ENCODE measurements at regions not wholly inside any gene's neighbourhood (a gene's known extent, or its start where the extent isn't known, plus 50 kb on each side); places are given as distances from the start of the nearest gene placed in this dataset.

DNA sequence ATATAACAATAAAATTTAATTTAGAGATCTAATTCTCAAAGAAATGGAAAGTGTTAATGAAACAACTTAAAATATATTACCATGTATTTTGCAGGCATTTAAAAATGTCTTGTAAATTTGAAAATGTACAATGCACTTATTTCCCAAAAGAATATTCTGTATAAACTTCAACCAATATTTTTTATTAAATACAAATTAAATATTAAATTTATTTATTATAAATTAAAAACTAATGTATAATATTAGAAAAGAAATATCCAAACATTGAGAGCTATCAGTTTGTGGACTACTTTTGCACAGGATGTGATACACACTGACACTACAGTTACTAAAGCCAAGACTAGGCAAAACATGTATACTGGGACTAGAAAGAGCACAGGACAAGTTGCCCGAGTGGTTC, 707.0 kb upstream of the NRSN1 start:
- DNase-seq: no peak
- no peak overlapping the region for H3K4me3 Mint-ChIP-seq
- H3K27ac Mint-ChIP-seq: no peak overlapping the region
- no peaks in the 10 kb centered on the region for H3K4me1 Mint-ChIP-seq
- peaks cover 0 to 24% (median 7%) of the 10 kb centered on the region in 6 donors for H3K9me3 Mint-ChIP-seq
- H3K27me3 Mint-ChIP-seq (ENCODE audit: low read depth in 3 of 3): no peaks in the 10 kb centered on the region
- H3K36me3 Mint-ChIP-seq: no peaks in the 10 kb centered on the region

DNA sequence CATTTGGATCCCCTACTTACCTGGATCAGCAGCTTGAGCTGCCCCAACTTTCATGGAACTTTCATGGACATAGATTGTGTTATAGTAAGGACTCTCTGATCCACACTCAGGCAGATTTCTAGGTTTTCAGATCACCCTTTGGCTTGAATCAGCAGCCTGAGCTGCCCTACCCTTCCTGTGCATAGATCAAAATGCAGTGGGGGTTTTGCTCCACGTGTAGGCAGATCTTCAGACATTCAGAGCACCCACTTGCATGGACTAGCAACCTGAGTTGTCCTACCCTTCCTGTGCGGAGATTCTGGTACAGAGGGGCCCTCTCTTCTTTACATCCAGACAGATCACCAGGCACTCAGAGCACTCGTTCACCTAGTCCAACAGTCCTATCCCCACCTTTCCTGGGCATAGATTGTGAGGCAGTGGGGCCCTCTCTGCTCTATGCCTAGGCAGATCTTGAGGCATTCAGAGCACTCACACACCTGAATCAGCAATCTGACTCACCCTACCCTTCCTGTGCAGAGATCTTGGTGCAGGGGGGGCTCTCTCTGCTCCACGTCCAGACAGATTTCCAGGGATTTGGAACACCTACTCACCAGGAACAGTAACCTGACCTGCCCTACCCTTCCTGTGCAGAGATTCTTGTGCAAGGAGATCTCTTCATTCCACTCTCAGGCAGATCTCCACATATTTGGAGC, 705.2 kb upstream of the NRSN1 start:
- no peak overlapping the region for H3K4me3 Mint-ChIP-seq
- no peaks in the 10 kb centered on the region for H3K36me3 Mint-ChIP-seq
- no peaks in the 10 kb centered on the region for H3K4me1 Mint-ChIP-seq
- peaks cover 3 to 24% (median 11%) of the 10 kb centered on the region in 6 donors for H3K9me3 Mint-ChIP-seq
- H3K27me3 Mint-ChIP-seq (ENCODE audit: low read depth in 3 of 3): no peaks in the 10 kb centered on the region
- no peak overlapping the region for H3K27ac Mint-ChIP-seq
- no peak for DNase-seq

DNA sequence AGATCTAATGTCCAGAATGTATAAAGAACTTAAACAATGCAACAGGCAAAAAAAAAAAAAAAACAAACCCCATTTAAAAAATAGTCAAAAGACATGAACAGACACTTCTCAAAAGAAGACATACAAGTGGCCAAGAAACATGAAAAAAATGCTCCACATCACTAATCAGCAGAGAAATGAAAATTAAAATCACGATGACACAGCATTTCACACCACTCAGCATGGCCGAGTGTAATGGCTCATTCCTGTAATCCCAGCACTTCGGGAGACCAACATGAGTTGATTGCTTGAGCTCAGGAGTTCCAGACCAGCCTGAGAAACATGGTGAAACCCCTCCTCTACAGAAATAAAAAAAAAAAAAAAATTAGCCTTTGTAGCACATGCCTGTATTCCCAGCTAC, 701.4 kb upstream of the NRSN1 start:
- no peak overlapping the region for H3K4me3 Mint-ChIP-seq
- peaks cover 0 to 2% (median 0%) of the 10 kb centered on the region in 3 donors for H3K27me3 Mint-ChIP-seq (ENCODE audit: low read depth in 3 of 3)
- H3K4me1 Mint-ChIP-seq: no peaks in the 10 kb centered on the region
- peaks cover 13 to 44% (median 27%) of the 10 kb centered on the region in 6 donors for H3K9me3 Mint-ChIP-seq
- no peak overlapping the region for H3K27ac Mint-ChIP-seq
- H3K36me3 Mint-ChIP-seq: peaks cover 0 to 3% (median 0%) of the 10 kb centered on the region in 3 donors
- DNase-seq: no peak

DNA sequence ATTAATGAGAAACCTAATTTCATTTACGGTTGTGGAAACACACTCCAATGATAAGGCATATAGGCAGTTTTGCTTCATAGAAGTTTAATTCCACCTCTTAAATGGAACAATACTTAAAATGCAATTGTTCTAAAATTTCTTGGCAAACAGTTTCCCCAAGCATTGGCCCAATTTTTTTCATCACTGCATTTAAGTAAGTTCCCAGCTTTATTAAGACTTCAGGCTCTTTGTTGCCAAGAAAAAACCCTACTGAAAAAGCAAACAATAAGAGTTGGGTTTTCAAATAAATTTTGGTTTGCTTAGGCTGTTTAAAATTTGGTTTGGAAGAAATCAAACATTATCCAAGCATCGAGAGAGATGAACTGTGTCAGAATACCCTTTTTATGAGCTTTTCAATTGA, 690.9 kb upstream of the NRSN1 start:
- no peaks in the 10 kb centered on the region for H3K36me3 Mint-ChIP-seq
- peaks cover 11 to 39% (median 18%) of the 10 kb centered on the region in 6 donors for H3K9me3 Mint-ChIP-seq
- DNase-seq: no peak
- peaks cover 0 to 2% (median 0%) of the 10 kb centered on the region in 3 donors for H3K27me3 Mint-ChIP-seq (ENCODE audit: low read depth in 3 of 3)
- H3K4me1 Mint-ChIP-seq: no peaks in the 10 kb centered on the region
- no peak overlapping the region for H3K27ac Mint-ChIP-seq
- H3K4me3 Mint-ChIP-seq: no peak overlapping the region

DNA sequence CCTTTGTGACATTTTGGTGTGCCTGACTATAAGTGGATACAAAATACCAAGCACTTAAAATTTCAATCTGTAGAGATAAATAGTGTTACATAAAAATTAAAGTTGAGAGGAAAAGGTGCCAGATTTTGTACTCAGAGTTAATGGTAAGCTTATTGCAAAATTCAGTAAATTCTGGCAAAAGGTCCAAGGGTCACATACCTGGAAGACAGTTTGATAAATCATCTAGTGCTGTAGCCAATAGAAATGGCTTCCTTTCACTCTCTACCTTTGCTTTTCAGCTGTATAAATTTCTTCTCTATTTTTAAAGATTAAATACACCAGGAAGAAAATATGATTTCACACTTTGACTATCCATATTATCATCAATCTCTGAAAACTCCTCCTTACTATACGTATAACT, 690.2 kb upstream of the NRSN1 start:
- Mint-ChIP-seq H3K27me3 (ENCODE audit: low read depth in 3 of 3) (peaks cover 0 to 2% (median 0%) of the 10 kb centered on the region in 3 donors), H3K27ac (no peak overlapping the region), H3K9me3 (peaks cover 11 to 43% (median 13%) of the 10 kb centered on the region in 6 donors), H3K4me1 (no peaks in the 10 kb centered on the region), H3K4me3 (no peak overlapping the region), H3K36me3 (no peaks in the 10 kb centered on the region)
- DNase-seq: no peak

DNA sequence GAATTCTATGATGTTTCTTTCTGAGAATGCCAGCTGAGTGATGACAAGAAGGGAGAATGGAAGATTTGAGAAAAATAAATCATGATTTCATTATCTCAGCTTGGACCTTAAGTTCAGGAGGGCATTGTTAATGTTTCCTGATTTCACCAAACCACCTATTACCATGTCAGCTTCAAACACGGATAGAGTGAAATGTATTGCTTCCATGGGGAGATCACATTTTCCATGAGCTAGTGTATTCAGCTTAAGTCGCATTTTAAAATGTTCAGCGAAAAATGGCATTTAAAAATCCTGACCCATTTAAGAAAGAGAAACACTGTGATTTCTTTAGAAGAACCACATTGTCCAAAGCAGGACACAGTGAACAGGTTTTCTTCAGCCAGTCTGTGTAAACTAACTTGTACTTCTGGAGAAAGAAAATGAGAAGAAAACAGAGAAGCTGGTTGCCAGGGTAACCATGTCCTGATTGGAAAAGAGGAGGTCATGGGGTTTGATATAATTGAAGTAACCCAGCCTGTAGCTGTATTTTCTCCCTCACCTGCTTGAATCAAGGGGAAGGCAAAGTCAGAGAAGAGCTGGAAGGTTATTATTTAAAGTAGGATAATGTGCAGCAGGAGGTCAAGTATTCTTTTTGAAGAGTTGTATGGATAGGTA, 684.1 kb upstream of the NRSN1 start:
- peaks cover 0 to 2% (median 0%) of the 10 kb centered on the region in 3 donors for H3K27me3 Mint-ChIP-seq (ENCODE audit: low read depth in 3 of 3)
- no peaks in the 10 kb centered on the region for H3K4me1 Mint-ChIP-seq
- H3K27ac Mint-ChIP-seq: no peak overlapping the region
- no peak for DNase-seq
- H3K36me3 Mint-ChIP-seq: peaks cover 0 to 4% (median 3%) of the 10 kb centered on the region in 3 donors
- H3K4me3 Mint-ChIP-seq: no peak overlapping the region
- H3K9me3 Mint-ChIP-seq: peaks cover 11 to 26% (median 17%) of the 10 kb centered on the region in 6 donors

DNA sequence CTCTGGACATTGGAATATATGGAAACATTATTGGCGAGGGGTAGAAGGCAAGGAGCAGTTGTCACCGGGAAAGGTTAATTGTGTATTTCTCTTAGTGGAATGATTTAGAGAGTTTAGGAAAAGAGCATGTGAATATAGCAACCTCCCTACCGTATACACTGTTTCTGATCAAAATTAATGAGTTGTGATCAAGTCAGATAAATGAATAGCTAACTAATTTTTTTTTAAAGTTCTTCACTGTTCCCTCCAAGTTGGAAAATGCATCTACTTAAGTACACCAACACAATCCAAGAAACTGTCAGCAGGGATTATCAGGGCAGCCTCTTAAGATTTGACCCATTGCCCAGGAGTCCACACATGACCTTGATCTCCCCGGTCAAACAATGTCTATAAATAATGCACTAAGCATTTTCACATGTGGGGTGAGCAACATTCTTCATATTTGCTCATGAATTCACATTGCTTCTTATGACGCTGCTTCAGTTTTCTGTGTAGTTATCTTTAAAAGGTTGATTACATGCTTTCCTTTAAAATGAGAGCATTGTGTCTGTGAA, 680.8 kb upstream of the NRSN1 start:
- peaks cover 0 to 3% (median 0%) of the 10 kb centered on the region in 3 donors for H3K27me3 Mint-ChIP-seq (ENCODE audit: low read depth in 3 of 3)
- no peak for DNase-seq
- H3K36me3 Mint-ChIP-seq: peaks cover 0 to 4% (median 3%) of the 10 kb centered on the region in 3 donors
- no peak overlapping the region for H3K4me3 Mint-ChIP-seq
- peaks cover 6 to 21% (median 12%) of the 10 kb centered on the region in 6 donors for H3K9me3 Mint-ChIP-seq
- H3K27ac Mint-ChIP-seq: no peak overlapping the region
- no peaks in the 10 kb centered on the region for H3K4me1 Mint-ChIP-seq

DNA sequence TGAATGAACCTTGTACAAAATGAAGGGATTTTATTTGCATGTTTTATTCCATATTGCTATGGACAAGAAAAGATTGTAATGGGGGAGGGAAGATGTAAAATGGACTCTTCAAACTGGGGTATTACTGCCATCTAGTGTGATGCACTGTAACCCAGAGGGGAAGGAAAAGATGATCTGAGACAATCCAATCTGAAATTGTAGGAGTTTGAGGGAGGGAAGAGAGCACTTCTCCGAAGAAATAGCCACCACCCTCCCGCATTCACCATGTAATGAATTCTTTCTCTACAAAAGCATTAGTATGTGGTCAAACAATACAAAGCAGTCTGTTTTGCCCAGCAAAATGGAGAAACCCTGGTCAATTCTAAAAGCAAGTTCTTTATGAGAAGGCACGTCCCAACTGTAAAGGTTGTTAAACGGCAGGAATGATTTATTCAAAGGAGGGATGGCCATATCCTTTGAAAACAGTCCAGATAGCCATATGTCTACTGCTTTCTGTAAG, 679.5 kb upstream of the NRSN1 start:
- H3K4me1 Mint-ChIP-seq: no peaks in the 10 kb centered on the region
- peaks cover 0 to under 1% (median 0%) of the 10 kb centered on the region in 3 donors for H3K36me3 Mint-ChIP-seq
- no peak overlapping the region for H3K27ac Mint-ChIP-seq
- DNase-seq: no peak
- H3K4me3 Mint-ChIP-seq: no peak overlapping the region
- peaks cover 3 to 14% (median 10%) of the 10 kb centered on the region in 6 donors for H3K9me3 Mint-ChIP-seq
- peaks cover 0 to 3% (median 0%) of the 10 kb centered on the region in 3 donors for H3K27me3 Mint-ChIP-seq (ENCODE audit: low read depth in 3 of 3)

DNA sequence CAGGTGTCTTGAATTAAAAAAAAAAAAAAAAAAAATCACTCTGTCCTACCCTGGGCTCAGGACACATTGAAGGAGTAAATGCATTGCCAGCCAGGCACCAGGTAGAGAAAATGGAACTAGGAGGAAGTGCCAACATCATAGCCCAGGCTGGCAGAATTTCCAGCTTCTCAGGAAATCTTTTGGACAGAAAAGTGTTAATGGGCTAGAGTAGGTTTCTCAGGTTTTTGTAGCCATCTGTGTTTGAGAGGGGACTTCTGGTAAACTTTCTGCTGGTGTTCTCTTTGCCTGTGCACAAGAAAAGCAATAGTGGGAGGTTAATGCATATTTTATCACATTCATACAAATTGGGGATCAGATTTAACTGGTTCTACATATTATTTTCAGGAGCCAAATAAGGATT, 678.3 kb upstream of the NRSN1 start:
- DNase-seq: no peak
- H3K4me1 Mint-ChIP-seq: no peaks in the 10 kb centered on the region
- no peak overlapping the region for H3K4me3 Mint-ChIP-seq
- peaks cover 0 to 24% (median 13%) of the 10 kb centered on the region in 6 donors for H3K9me3 Mint-ChIP-seq
- H3K27me3 Mint-ChIP-seq (ENCODE audit: low read depth in 3 of 3): peaks cover 0 to 1% (median 0%) of the 10 kb centered on the region in 3 donors
- no peaks in the 10 kb centered on the region for H3K36me3 Mint-ChIP-seq
- H3K27ac Mint-ChIP-seq: no peak overlapping the region

DNA sequence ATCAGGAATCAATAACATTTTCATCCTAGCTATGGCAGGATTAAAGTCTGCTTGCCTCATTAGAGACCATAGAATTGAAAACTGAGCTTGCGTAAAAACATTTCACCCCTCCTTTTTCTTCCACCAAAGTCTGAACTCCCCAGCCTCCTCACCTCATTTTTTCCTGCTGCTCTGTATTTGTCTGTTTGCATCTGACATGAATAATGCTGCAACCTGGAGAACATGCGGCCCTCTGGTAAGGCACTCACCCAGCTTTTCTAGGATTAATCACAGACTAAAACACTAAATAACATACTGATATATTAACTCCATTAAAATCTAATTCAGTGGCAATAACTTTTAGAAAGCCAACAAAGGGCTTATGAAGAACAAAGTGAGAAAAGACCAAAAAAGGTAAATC, 677.7 kb upstream of the NRSN1 start:
- no peaks in the 10 kb centered on the region for H3K36me3 Mint-ChIP-seq
- H3K27me3 Mint-ChIP-seq (ENCODE audit: low read depth in 3 of 3): peaks cover 0 to 1% (median 0%) of the 10 kb centered on the region in 3 donors
- DNase-seq: no peak
- H3K27ac Mint-ChIP-seq: no peak overlapping the region
- peaks cover 0 to 29% (median 8%) of the 10 kb centered on the region in 6 donors for H3K9me3 Mint-ChIP-seq
- no peak overlapping the region for H3K4me3 Mint-ChIP-seq
- H3K4me1 Mint-ChIP-seq: no peaks in the 10 kb centered on the region

DNA sequence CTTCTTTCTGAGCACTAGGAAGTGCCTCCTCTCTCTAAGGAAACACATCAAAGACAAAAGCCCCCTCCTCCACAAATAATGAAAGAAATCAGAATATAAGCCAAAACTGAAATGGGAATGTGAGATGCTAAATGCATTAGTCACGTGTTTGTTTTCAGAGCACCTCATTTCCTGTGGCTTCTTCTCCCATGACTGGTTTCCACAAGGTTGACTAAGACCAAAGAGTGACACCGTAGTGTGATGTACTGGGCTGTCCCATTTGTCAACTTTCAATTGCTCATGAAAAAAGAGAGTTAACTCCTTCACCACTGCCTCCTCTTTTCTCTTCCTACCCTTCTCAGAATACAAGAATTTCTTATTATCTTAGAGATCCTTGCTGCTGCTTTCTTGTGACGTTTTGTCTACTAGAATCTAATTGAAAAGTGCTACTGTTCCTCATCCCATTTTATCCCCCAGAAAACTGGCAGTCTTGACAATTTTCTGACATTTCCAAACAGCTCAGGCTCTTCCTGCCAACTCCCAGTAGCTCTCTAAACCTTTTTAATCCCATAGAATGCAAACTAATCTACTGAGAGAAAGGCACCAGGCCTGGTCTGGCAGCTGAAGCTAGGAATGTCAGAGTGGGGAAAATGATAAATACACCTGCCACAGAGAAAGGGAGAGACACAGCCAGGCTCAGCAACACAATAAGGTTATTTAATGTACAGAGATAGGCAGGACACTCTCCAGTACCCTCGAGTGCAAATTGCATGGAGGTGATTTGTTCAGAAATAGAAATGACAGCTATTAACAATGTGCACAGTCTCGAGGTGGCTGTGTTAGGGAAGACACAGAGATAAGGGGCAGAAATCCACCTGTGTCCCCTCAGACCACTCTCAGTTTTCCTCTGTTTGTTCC, 671.7 kb upstream of the NRSN1 start:
- no peaks in the 10 kb centered on the region for H3K36me3 Mint-ChIP-seq
- DNase-seq: no peak
- H3K4me3 Mint-ChIP-seq: no peak overlapping the region
- no peak overlapping the region for H3K27ac Mint-ChIP-seq
- no peaks in the 10 kb centered on the region for H3K4me1 Mint-ChIP-seq
- peaks cover 2 to 39% (median 10%) of the 10 kb centered on the region in 6 donors for H3K9me3 Mint-ChIP-seq
- H3K27me3 Mint-ChIP-seq (ENCODE audit: low read depth in 3 of 3): no peaks in the 10 kb centered on the region

DNA sequence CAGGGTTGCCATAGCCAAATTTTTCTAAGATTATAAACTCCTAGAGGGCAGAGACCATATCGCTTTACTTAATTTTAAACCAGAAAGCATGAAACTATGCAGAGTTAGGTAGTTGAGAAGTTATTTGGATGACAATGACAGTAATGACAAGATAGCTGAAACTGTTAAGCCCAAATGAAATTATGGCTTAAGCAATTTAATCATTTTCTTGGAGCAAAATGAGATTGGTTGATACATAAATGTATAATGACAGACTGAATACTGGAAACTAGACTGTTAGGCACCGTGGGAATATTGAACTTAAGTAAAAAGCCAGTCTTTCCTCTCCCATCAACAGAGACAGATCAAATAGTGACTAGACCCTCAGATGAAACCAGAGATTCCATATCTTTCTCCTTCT, 670.3 kb upstream of the NRSN1 start:
- Mint-ChIP-seq H3K4me3 (no peak overlapping the region), H3K4me1 (no peaks in the 10 kb centered on the region), H3K27me3 (ENCODE audit: low read depth in 3 of 3) (peaks cover 0 to 2% (median 0%) of the 10 kb centered on the region in 3 donors), H3K27ac (no peak overlapping the region), H3K9me3 (peaks cover 7 to 47% (median 12%) of the 10 kb centered on the region in 6 donors), H3K36me3 (no peaks in the 10 kb centered on the region)
- no peak for DNase-seq

DNA sequence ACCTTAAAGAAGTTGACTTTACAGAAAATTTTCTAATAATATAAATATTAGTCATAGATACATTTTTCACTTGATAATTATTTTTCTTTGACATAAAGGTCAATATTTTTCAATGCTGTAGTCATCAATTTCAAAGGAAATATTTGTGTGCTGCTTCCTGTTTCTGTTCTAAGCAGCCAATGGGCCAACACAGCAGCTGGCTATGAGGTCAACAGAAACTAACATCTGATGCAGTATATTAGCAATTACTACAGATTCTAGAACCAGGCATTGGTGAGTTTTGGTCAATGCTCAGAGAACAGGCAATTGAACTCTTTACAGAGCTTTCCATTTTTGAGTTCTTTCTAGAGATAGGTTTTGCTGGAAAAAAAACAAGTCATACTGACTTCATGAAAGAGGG, 669.6 kb upstream of the NRSN1 start:
- Mint-ChIP-seq H3K9me3 (peaks cover 7 to 48% (median 12%) of the 10 kb centered on the region in 6 donors), H3K36me3 (no peaks in the 10 kb centered on the region), H3K27me3 (ENCODE audit: low read depth in 3 of 3) (peaks cover 0 to 2% (median 0%) of the 10 kb centered on the region in 3 donors), H3K27ac (no peak overlapping the region), H3K4me3 (no peak overlapping the region), H3K4me1 (no peaks in the 10 kb centered on the region)
- no peak for DNase-seq

Measured in immature natural killer cell (primary cell).